ENCODE measurements at regions not wholly inside any gene's neighbourhood (a gene's known extent, or its start where the extent isn't known, plus 50 kb on each side); places are given as distances from the start of the nearest gene placed in this dataset.

GRCh38 chr3:96169111-96169766 lies 645.2 kb upstream of the EPHA6 start:
- no peak for DNase-seq

- DNase-seq = no peak
Measured at GRCh38 chr3:96172917-96173316, 641.5 kb upstream of the EPHA6 start.

- DNase-seq = no peak
Measured at GRCh38 chr3:96175500-96175899, 638.9 kb upstream of the EPHA6 start.

- DNase-seq = no peak
Measured at GRCh38 chr3:96182756-96183155, 631.6 kb upstream of the EPHA6 start.

GRCh38 chr3:96183871-96184270 lies 630.5 kb upstream of the EPHA6 start:
- DNase-seq = no peak

GRCh38 chr3:96190024-96190616 lies 624.3 kb upstream of the EPHA6 start:
- DNase-seq = no peak

GRCh38 chr3:96192966-96193550 lies 621.3 kb upstream of the EPHA6 start:
- DNase-seq = no peak

- no peak for DNase-seq
Measured at GRCh38 chr3:96200897-96201296, 613.5 kb upstream of the EPHA6 start.

GRCh38 chr3:96201463-96201862 lies 612.9 kb upstream of the EPHA6 start:
- DNase-seq = no peak

GRCh38 chr3:96202181-96202580 lies 612.2 kb upstream of the EPHA6 start:
- DNase-seq = no peak

GRCh38 chr3:96209699-96210098 lies 604.7 kb upstream of the EPHA6 start:
- no peak for DNase-seq

GRCh38 chr3:96213393-96213792 lies 601.0 kb upstream of the EPHA6 start:
- no peak for DNase-seq

- DNase-seq = no peak
Measured at GRCh38 chr3:96214941-96215340, 599.5 kb upstream of the EPHA6 start.

GRCh38 chr3:96225494-96225893 lies 588.9 kb upstream of the EPHA6 start:
- DNase-seq = no peak

GRCh38 chr3:96233679-96234078 lies 580.7 kb upstream of the EPHA6 start:
- DNase-seq = no peak

- no peak for DNase-seq
Measured at GRCh38 chr3:96236522-96236921, 577.9 kb upstream of the EPHA6 start.

GRCh38 chr3:96259299-96259698 lies 555.1 kb upstream of the EPHA6 start:
- no peak for DNase-seq

- DNase-seq = no peak
Measured at GRCh38 chr3:96264701-96265100, 549.7 kb upstream of the EPHA6 start.

- DNase-seq = no peak
Measured at GRCh38 chr3:96266395-96267190, 547.8 kb upstream of the EPHA6 start.

GRCh38 chr3:96267577-96267976 lies 546.8 kb upstream of the EPHA6 start:
- DNase-seq = no peak

GRCh38 chr3:96294143-96294542 lies 520.3 kb upstream of the EPHA6 start:
- no peak for DNase-seq

- no peak for DNase-seq
Measured at GRCh38 chr3:96300743-96301142, 513.7 kb upstream of the EPHA6 start.

- DNase-seq = no peak
Measured at GRCh38 chr3:96319166-96319565, 495.2 kb upstream of the EPHA6 start.

- DNase-seq = no peak
Measured at GRCh38 chr3:96324087-96324486, 490.3 kb upstream of the EPHA6 start.

All from kidney glomerular epithelial cell (primary cell).